Fibroblast of lung (primary cell): ENCODE measurements at regions not wholly inside any gene's neighbourhood (a gene's known extent, or its start where the extent isn't known, plus 50 kb on each side); places are given as distances from the start of the nearest gene placed in this dataset.

Source experiments
- DNase-seq, 2 donors: peaks; one replicate each; pipeline versions ENCODE4 v3.0.0 to v3.0.0-alpha.2; 2010; ENCODE audit warnings: low read depth in 2 of 2
- H2AFZ ChIP-seq: 2 replicates; pipeline ENCODE4 v1.5.1; 2012; ENCODE audit warnings: low read length, control low read depth, inconsistent platforms
- H3K27ac ChIP-seq: 2 replicates; pipeline ENCODE4 v1.5.1; 2011; ENCODE audit warnings: low read length, control low read depth; ENCODE audit not compliant: insufficient read depth
- H3K27me3 ChIP-seq: 2 replicates; pipeline ENCODE4 v1.5.1; 2011; ENCODE audit warnings: mild to moderate bottlenecking, low read length; ENCODE audit not compliant: control insufficient read depth, insufficient read depth
- H3K36me3 ChIP-seq: 2 replicates; pipeline ENCODE4 v1.5.1; 2011; ENCODE audit warnings: low read length; ENCODE audit not compliant: control insufficient read depth, insufficient read depth
- H3K4me1 ChIP-seq: 2 replicates; pipeline ENCODE4 v1.5.1; 2011; ENCODE audit warnings: low read length; ENCODE audit not compliant: control insufficient read depth, insufficient read depth; ENCODE audit errors: extremely low read depth
- H3K4me2 ChIP-seq: 2 replicates; pipeline ENCODE4 v1.5.1; 2011; ENCODE audit warnings: low read length, control low read depth; ENCODE audit not compliant: insufficient read depth; ENCODE audit errors: extremely low read depth
- H3K4me3 ChIP-seq, 4 experiments: fragments of 200-600 bp in 1 of 4; sonication (generic) in 1 of 4; replicated peaks in 1 of 4; 2 replicates each; pipeline ENCODE4 v1.5.1; 2011 to 2016; ENCODE audit warnings: low read length in 4 of 4, low read depth in 3 of 4, mild to moderate bottlenecking in 3 of 4, control low read depth in 2 of 4, inconsistent platforms in 1 of 4, mixed read lengths in 1 of 4; ENCODE audit not compliant: insufficient read depth in 1 of 4; ENCODE audit errors: control extremely low read depth in 1 of 4
- H3K79me2 ChIP-seq: 2 replicates; pipeline ENCODE4 v1.5.1; 2012; ENCODE audit warnings: mild to moderate bottlenecking, low read length, inconsistent platforms; ENCODE audit not compliant: control insufficient read depth, insufficient read depth
- H3K9ac ChIP-seq: 2 replicates; pipeline ENCODE4 v1.5.1; 2011; ENCODE audit warnings: mild to moderate bottlenecking, low read length, control low read depth; ENCODE audit not compliant: insufficient read depth
- H3K9me3 ChIP-seq: 2 replicates; pipeline ENCODE4 v1.5.1; 2012; ENCODE audit warnings: low read depth, low read length; ENCODE audit not compliant: control insufficient read depth, insufficient read depth
- H4K20me1 ChIP-seq: 2 replicates; pipeline ENCODE4 v1.5.1; 2011; ENCODE audit warnings: low read length; ENCODE audit not compliant: control insufficient read depth, insufficient read depth; ENCODE audit errors: extremely low read depth
- CTCF ChIP-seq, 2 donors: IDR thresholded peaks in 1 of 2; conservative IDR thresholded peaks in 1 of 2; 1 replicate in 1 of 2; 2 replicates in 1 of 2; pipeline ENCODE4 v1.5.1; 2011 to 2012; ENCODE audit warnings: low read length in 2 of 2, control low read depth in 1 of 2, inconsistent platforms in 1 of 2, low read depth in 1 of 2, mild to moderate bottlenecking in 1 of 2
- EZH2 ChIP-seq: IDR thresholded peaks from 2 replicates; pipeline ENCODE4 v1.5.1; 2012; ENCODE audit warnings: low read length, control low read depth, mild to moderate bottlenecking; ENCODE audit errors: missing control alignments

- Histone ChIP-seq H3K4me2 (no peak overlapping the region), H3K9me3 (no peaks in the 10 kb centered on the region), H4K20me1 (no peaks in the 10 kb centered on the region), H3K27me3 (no peaks in the 10 kb centered on the region), H3K36me3 (no peaks in the 10 kb centered on the region), H3K9ac (no peak overlapping the region), H3K27ac (no peak overlapping the region), H3K4me3 (no peak overlapping the region), H2AFZ (no peak overlapping the region), H3K4me1 (no peaks in the 10 kb centered on the region), H3K79me2 (no peaks in the 10 kb centered on the region)
- TF ChIP-seq EZH2 (no peak), CTCF (conservative IDR thresholded peaks at IDR 0.05 in 1 of 2, IDR thresholded peaks at IDR 0.05 in 1 of 2; ENCODE audit: low read depth in 1 of 2, low read length in 2 of 2) (no peak)
- DNase-seq: no peak
Observed at GRCh38 chr13:61824168-61824567, 408.5 kb upstream of the PCDH20 start.

- H3K36me3 ChIP-seq: no peaks in the 10 kb centered on the region
- no peaks in the 10 kb centered on the region for H3K79me2 ChIP-seq
- no peaks in the 10 kb centered on the region for H3K4me1 ChIP-seq
- TF ChIP-seq EZH2 (no peak), CTCF (conservative IDR thresholded peaks at IDR 0.05 in 1 of 2, IDR thresholded peaks at IDR 0.05 in 1 of 2; ENCODE audit: low read depth in 1 of 2, low read length in 2 of 2) (no peak)
- H4K20me1 ChIP-seq: no peaks in the 10 kb centered on the region
- H3K9me3 ChIP-seq: no peaks in the 10 kb centered on the region
- H3K9ac ChIP-seq: no peak overlapping the region
- no peaks in the 10 kb centered on the region for H3K27me3 ChIP-seq
- H3K27ac ChIP-seq: no peak overlapping the region
- no peak overlapping the region for H3K4me2 ChIP-seq
- no peak for DNase-seq
- H2AFZ ChIP-seq: no peak overlapping the region
- no peak overlapping the region for H3K4me3 ChIP-seq
Observed at GRCh38 chr13:61812286-61812685, 396.6 kb upstream of the PCDH20 start.

GRCh38 chr13:61810065-61810464 lies 394.4 kb upstream of the PCDH20 start:
- Histone ChIP-seq H3K4me3 (no peak overlapping the region), H3K27me3 (no peaks in the 10 kb centered on the region), H3K4me1 (no peaks in the 10 kb centered on the region), H3K27ac (no peak overlapping the region), H3K79me2 (no peaks in the 10 kb centered on the region), H3K36me3 (no peaks in the 10 kb centered on the region), H3K9ac (no peak overlapping the region), H2AFZ (no peak overlapping the region), H4K20me1 (no peaks in the 10 kb centered on the region), H3K9me3 (no peaks in the 10 kb centered on the region), H3K4me2 (no peak overlapping the region)
- no peak for DNase-seq
- no peak for TF ChIP-seq EZH2
- TF ChIP-seq CTCF (conservative IDR thresholded peaks at IDR 0.05 in 1 of 2, IDR thresholded peaks at IDR 0.05 in 1 of 2; ENCODE audit: low read depth in 1 of 2, low read length in 2 of 2): no peak
